Smooth muscle cell (in vitro differentiated cells): ENCODE measurements at regions not wholly inside any gene's neighbourhood (a gene's known extent, or its start where the extent isn't known, plus 50 kb on each side); places are given as distances from the start of the nearest gene placed in this dataset.
"Not testable (repeated sequence)": the region's sequence is repeated elsewhere in the genome, so short reads cannot be mapped to it uniquely, and the experiment has no call there.

Source experiments
- DNase-seq: peaks from one replicate; lab custom pipeline; 2025; ENCODE audit not compliant: unreplicated experiment; lab: John Stamatoyannopoulos, UW
- H2AFZ ChIP-seq: fragments of 200-600 bp; sonication (generic); 2 replicates; pipeline ENCODE4 v1.6.0; 2016; ENCODE audit warnings: antibody characterized with exemption, low read depth, mild to moderate bottlenecking
- H3F3A ChIP-seq: fragments of 200-600 bp; sonication (generic); 2 replicates; pipeline ENCODE4 v1.6.0; 2017; ENCODE audit warnings: antibody characterized with exemption, low read depth
- H3K27ac ChIP-seq: fragments of 200-600 bp; sonication (generic); 2 replicates; pipeline ENCODE4 v1.5.1; 2016; ENCODE audit warnings: low read depth, mild to moderate bottlenecking
- H3K27me3 ChIP-seq: fragments of 200-600 bp; sonication (generic); 2 replicates; pipeline ENCODE4 v1.6.1; 2016; ENCODE audit warnings: low read depth, mild to moderate bottlenecking
- H3K36me3 ChIP-seq: fragments of 200-600 bp; sonication (generic); 2 replicates; pipeline ENCODE4 v1.5.1; 2016; ENCODE audit warnings: low read depth
- H3K4me1 ChIP-seq: fragments of 200-600 bp; sonication (generic); 2 replicates; pipeline ENCODE4 v1.5.1; 2016; ENCODE audit warnings: low read depth
- H3K4me2 ChIP-seq: fragments of 200-600 bp; sonication (generic); 2 replicates; pipeline ENCODE4 v1.6.0; 2016; ENCODE audit warnings: mild to moderate bottlenecking
- H3K4me3 ChIP-seq: fragments of 200-600 bp; sonication (generic); 2 replicates; pipeline ENCODE4 v1.5.1; 2016; ENCODE audit warnings: mild to moderate bottlenecking
- H3K79me2 ChIP-seq: fragments of 200-600 bp; sonication (generic); 2 replicates; pipeline ENCODE4 v1.6.0; 2016; ENCODE audit warnings: low read depth, mild to moderate bottlenecking
- H3K9ac ChIP-seq: fragments of 200-600 bp; sonication (generic); 2 replicates; pipeline ENCODE4 v1.6.0; 2016; ENCODE audit warnings: low read depth
- H3K9me3 ChIP-seq: fragments of 200-600 bp; sonication (generic); replicated peaks from 2 replicates; pipeline ENCODE4 v1.5.1; 2016; ENCODE audit warnings: low read depth
- H4K20me1 ChIP-seq: fragments of 200-600 bp; sonication (generic); 2 replicates; pipeline ENCODE4 v1.6.0; 2016; ENCODE audit warnings: low read depth
- WGBS: methylation state at CpG from one replicate; pipeline ENCODE4 v1.1.7; 2016; ENCODE audit warnings: low lambda C conversion rate; 5-methylcytosine and 5-hydroxymethylcytosine counted together
- TF ChIP-seq, protein P1 (sequence below): fragments of 200-600 bp; sonication (generic); IDR thresholded peaks from 2 replicates; pipeline ENCODE4 v1.5.1; 2017; ENCODE audit warnings: borderline replicate concordance, mild to moderate bottlenecking, antibody characterized with exemption; ENCODE audit not compliant: insufficient read depth, poor library complexity, severe bottlenecking

DNA sequence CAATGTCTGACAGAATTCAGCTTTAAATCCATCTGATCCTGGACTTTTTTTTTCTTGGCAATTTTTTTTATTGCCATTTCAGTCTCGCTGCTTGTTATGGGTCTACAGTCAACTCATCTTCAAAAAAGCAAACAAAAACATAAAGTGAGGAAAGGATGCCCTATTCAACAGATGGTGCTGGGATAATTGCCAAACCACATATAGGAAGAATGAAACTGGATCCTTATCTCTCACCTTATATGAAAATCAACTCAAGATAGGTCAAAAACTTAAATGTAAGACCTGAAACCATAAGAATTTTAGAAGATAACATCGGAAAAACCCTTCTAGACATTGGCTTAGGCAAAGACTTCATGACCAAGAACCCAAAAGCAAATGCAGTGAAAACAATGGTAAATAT is 389.1 kb upstream of the ST8SIA4 start:
- no peaks in the 10 kb centered on the region for H3K79me2 ChIP-seq
- no peaks in the 10 kb centered on the region for H3K4me1 ChIP-seq
- TF ChIP-seq, protein P1, sequence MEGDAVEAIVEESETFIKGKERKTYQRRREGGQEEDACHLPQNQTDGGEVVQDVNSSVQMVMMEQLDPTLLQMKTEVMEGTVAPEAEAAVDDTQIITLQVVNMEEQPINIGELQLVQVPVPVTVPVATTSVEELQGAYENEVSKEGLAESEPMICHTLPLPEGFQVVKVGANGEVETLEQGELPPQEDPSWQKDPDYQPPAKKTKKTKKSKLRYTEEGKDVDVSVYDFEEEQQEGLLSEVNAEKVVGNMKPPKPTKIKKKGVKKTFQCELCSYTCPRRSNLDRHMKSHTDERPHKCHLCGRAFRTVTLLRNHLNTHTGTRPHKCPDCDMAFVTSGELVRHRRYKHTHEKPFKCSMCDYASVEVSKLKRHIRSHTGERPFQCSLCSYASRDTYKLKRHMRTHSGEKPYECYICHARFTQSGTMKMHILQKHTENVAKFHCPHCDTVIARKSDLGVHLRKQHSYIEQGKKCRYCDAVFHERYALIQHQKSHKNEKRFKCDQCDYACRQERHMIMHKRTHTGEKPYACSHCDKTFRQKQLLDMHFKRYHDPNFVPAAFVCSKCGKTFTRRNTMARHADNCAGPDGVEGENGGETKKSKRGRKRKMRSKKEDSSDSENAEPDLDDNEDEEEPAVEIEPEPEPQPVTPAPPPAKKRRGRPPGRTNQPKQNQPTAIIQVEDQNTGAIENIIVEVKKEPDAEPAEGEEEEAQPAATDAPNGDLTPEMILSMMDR = no peak
- H3F3A ChIP-seq = no peaks in the 10 kb centered on the region
- no peaks in the 10 kb centered on the region for H3K9me3 ChIP-seq
- H3K36me3 ChIP-seq = no peaks in the 10 kb centered on the region
- H3K4me3 ChIP-seq = no peak overlapping the region
- H3K27me3 ChIP-seq = no peaks in the 10 kb centered on the region
- no peak for DNase-seq
- no peaks in the 10 kb centered on the region for H4K20me1 ChIP-seq
- no peak overlapping the region for H3K27ac ChIP-seq
- WGBS = 82% methylated on average over 2 of the region's 2 CpGs
- H3K9ac ChIP-seq = no peak overlapping the region
- H2AFZ ChIP-seq = no peak overlapping the region
- no peak overlapping the region for H3K4me2 ChIP-seq

- WGBS = 100% methylated on average over 1 of the region's 1 CpG
- not testable (repeated sequence) for H3K27ac ChIP-seq, H3K4me3 ChIP-seq, H3K4me1 ChIP-seq, H3K27me3 ChIP-seq, H3F3A ChIP-seq, H2AFZ ChIP-seq, DNase-seq, H3K4me2 ChIP-seq, H3K9me3 ChIP-seq, H3K36me3 ChIP-seq, H3K79me2 ChIP-seq, H3K9ac ChIP-seq, H4K20me1 ChIP-seq
Measured at GRCh38 chr5:101290761-101291160, 387.7 kb upstream of the ST8SIA4 start.

DNA sequence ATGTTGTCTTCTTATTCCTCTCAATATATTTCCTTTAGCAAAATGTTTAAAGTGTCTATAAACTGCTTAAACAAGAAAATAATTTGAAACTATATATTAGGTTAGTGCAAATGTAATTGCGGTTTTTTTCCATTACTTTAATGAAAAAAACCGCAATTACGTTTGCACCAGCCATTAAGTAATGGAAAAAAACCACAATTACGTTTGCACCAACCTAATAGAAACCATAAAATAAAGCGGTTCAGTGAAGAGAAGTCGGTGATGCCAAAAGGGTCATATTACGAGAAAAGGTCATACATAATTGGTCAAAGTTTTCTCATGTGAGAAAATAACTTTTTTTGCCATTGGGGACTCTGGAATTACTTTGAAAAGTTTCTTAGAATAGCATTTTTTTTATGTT is 385.6 kb upstream of the ST8SIA4 start:
- Histone ChIP-seq H2AFZ (no peak overlapping the region), H3K9ac (no peak overlapping the region), H3F3A (no peaks in the 10 kb centered on the region), H3K4me1 (no peaks in the 10 kb centered on the region), H4K20me1 (no peaks in the 10 kb centered on the region), H3K36me3 (no peaks in the 10 kb centered on the region), H3K9me3 (no peaks in the 10 kb centered on the region), H3K79me2 (no peaks in the 10 kb centered on the region), H3K27ac (no peak overlapping the region), H3K27me3 (no peaks in the 10 kb centered on the region), H3K4me3 (no peak overlapping the region), H3K4me2 (no peak overlapping the region)
- TF ChIP-seq, protein P1 = no peak
- no peak for DNase-seq
- 92% methylated on average over 7 of the region's 7 CpGs for WGBS

DNA sequence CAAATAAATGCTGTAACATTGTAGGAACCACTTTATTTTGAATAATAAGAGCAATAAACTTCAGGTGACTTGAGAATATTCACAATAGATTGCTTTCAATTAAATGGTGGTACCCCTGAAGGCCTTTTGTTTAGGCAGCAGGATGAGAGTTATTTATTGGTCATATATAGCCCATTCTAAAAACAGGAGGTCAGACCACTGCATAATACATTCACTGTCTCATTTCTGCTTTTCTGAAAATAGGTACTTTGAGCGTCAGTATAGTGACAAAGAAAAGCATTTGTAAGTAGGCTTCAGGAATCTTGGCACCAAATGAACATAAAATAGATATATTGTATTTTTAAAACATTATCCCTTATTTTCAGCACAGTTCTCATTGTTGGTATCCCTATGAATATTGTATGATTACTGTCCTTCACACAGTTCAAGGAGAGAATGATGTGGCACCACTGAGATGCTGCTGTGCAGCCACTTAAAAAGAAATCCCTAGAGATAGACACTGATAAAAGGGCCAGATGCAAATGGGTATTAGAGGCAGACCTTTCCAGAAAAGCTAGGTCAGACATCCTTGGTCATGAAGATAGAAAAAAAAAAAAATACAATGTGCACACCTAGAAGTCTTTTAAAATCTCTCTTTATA is 381.8 kb upstream of the ST8SIA4 start:
- WGBS = 26% methylated on average over 1 of the region's 1 CpG
- no peaks in the 10 kb centered on the region for H3K4me1 ChIP-seq
- no peaks in the 10 kb centered on the region for H3K79me2 ChIP-seq
- TF ChIP-seq, protein P1 = no peak
- H3K4me3 ChIP-seq = no peak overlapping the region
- DNase-seq = no peak
- H3K27me3 ChIP-seq = no peaks in the 10 kb centered on the region
- no peak overlapping the region for H3K4me2 ChIP-seq
- H3F3A ChIP-seq = no peaks in the 10 kb centered on the region
- H3K9me3 ChIP-seq = no peaks in the 10 kb centered on the region
- H3K9ac ChIP-seq = no peak overlapping the region
- no peaks in the 10 kb centered on the region for H3K36me3 ChIP-seq
- no peak overlapping the region for H3K27ac ChIP-seq
- H2AFZ ChIP-seq = no peak overlapping the region
- H4K20me1 ChIP-seq = no peaks in the 10 kb centered on the region

GRCh38 chr5:101283938-101284337 is 380.9 kb upstream of the ST8SIA4 start:
- H3K9me3 ChIP-seq, H3K4me1 ChIP-seq, DNase-seq, H3K4me2 ChIP-seq, H3K9ac ChIP-seq, H2AFZ ChIP-seq, H4K20me1 ChIP-seq, H3K36me3 ChIP-seq, H3K27me3 ChIP-seq, H3F3A ChIP-seq, H3K79me2 ChIP-seq, H3K27ac ChIP-seq, H3K4me3 ChIP-seq: not testable (repeated sequence)
- WGBS = 98% methylated on average over 3 of the region's 3 CpGs
